Esophagus squamous epithelium (tissue), 4 donors: ENCODE measurements at regions not wholly inside any gene's neighbourhood (a gene's known extent, or its start where the extent isn't known, plus 50 kb on each side); places are given as distances from the start of the nearest gene placed in this dataset.

Experiments
- POLR2A ChIP-seq, 4 donors: fragments of 450-650 bp; IDR thresholded peaks; one replicate each; pipeline ENCODE4 v1.6.1; 2017; ENCODE audit warnings: antibody characterized with exemption in 4 of 4, mild to moderate bottlenecking in 4 of 4, moderate library complexity in 3 of 4
- TF ChIP-seq, protein P1 (sequence below), 6 experiments: fragments of 450-650 bp in 4 of 6; fragments of 200-600 bp in 2 of 6; sonication (generic) in 2 of 6; IDR thresholded peaks; one replicate each; pipeline ENCODE4 v1.5.1; 2016 to 2019; ENCODE audit warnings: antibody characterized with exemption in 6 of 6, mild to moderate bottlenecking in 4 of 6, moderate library complexity in 4 of 6

DNA sequence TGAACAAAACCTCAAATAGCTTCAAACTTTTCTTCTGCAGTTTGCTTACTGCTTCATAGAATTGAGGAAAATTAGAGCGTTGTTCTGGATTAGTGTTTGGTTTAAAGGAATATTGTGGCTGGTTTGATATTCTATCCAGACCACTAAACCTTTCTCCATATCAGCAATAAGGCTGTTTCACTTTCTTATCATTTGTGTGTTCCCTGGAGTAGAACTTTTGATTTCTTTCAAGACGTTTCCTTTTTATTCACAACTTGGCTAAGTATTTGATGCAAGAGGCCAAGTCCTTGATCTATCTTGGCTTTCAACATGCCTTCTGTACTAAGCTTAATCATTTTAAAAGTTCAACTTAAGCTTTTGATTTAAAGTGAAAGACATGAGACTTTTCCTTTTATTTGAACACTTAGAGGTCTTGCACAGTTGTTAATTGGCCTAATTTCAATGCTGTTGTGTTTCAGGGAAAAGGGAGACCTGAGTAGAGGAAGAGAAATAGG is 359.1 kb downstream of the S1PR1 start:
- TF ChIP-seq, protein P1, sequence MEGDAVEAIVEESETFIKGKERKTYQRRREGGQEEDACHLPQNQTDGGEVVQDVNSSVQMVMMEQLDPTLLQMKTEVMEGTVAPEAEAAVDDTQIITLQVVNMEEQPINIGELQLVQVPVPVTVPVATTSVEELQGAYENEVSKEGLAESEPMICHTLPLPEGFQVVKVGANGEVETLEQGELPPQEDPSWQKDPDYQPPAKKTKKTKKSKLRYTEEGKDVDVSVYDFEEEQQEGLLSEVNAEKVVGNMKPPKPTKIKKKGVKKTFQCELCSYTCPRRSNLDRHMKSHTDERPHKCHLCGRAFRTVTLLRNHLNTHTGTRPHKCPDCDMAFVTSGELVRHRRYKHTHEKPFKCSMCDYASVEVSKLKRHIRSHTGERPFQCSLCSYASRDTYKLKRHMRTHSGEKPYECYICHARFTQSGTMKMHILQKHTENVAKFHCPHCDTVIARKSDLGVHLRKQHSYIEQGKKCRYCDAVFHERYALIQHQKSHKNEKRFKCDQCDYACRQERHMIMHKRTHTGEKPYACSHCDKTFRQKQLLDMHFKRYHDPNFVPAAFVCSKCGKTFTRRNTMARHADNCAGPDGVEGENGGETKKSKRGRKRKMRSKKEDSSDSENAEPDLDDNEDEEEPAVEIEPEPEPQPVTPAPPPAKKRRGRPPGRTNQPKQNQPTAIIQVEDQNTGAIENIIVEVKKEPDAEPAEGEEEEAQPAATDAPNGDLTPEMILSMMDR (IDR thresholded peaks at IDR 0.05) = no peak
- no peak for TF ChIP-seq POLR2A (IDR thresholded peaks at IDR 0.05)
